HEK293 (cell line): ENCODE measurements at regions not wholly inside any gene's neighbourhood (a gene's known extent, or its start where the extent isn't known, plus 50 kb on each side); places are given as distances from the start of the nearest gene placed in this dataset.

Experiments used
- CTCF ChIA-PET: fragments of 350-600 bp; formaldehyde crosslinking; extraction: SDS; loops from one replicate; lab custom pipeline; 2021; ENCODE audit warnings: antibody characterized with exemption; lab: Yijun Ruan, JAX
- POLR2A ChIA-PET: fragments of 300-600 bp; formaldehyde crosslinking; extraction: SDS; loops from one replicate; lab custom pipeline; 2020; ENCODE audit warnings: antibody characterized with exemption, inconsistent platforms; lab: Yijun Ruan, JAX
- H3K27ac ChIP-seq: fragments of 200-500 bp; sonication (Bioruptor generic); 2 replicates; pipeline ENCODE4 v1.5.1; 2014; ENCODE audit warnings: low read depth, low read length, control low read depth, inconsistent platforms; ENCODE audit errors: extremely low read depth
- H3K36me3 ChIP-seq, 2 experiments: fragments of 200-500 bp in 1 of 2; sonication (Bioruptor generic) in 1 of 2; 1 replicate in 1 of 2; 2 replicates in 1 of 2; pipeline ENCODE4 v1.5.1; 2014 to 2017; ENCODE audit warnings: inconsistent platforms in 2 of 2, low read length in 2 of 2; ENCODE audit not compliant: control insufficient read depth in 2 of 2, insufficient read depth in 1 of 2
- H3K4me1 ChIP-seq: fragments of 200-500 bp; sonication (Bioruptor generic); 2 replicates; pipeline ENCODE4 v1.5.1; 2014; ENCODE audit warnings: mild to moderate bottlenecking, low read length, inconsistent platforms; ENCODE audit not compliant: control insufficient read depth, insufficient read depth
- H3K4me3 ChIP-seq: 2 replicates; pipeline ENCODE4 v1.5.1; 2011; ENCODE audit warnings: low read depth, mild to moderate bottlenecking, control low read depth, low read length, moderate library complexity
- H3K9me3 ChIP-seq: fragments of 200-500 bp; sonication (Bioruptor generic); 2 replicates; pipeline ENCODE4 v1.5.1; 2014; ENCODE audit warnings: low read depth, low read length, inconsistent platforms; ENCODE audit not compliant: control insufficient read depth, insufficient read depth
- GFI1B ChIP-seq: fragments of 450-650 bp; formaldehyde crosslinking; IDR thresholded peaks from 2 replicates; pipeline ENCODE4 v1.5.1; 2016; ENCODE audit warnings: missing biosample characterization, missing genetic modification characterization
- GLIS2 ChIP-seq: fragments of 450-650 bp; formaldehyde crosslinking; IDR thresholded peaks from 2 replicates; pipeline ENCODE4 v1.5.1; 2016; ENCODE audit warnings: missing biosample characterization, missing genetic modification characterization
- KLF1 ChIP-seq: fragments of 450-650 bp; formaldehyde crosslinking; IDR thresholded peaks from 2 replicates; pipeline ENCODE4 v1.5.1; 2016; ENCODE audit warnings: missing biosample characterization, missing genetic modification characterization
- KLF8 ChIP-seq: fragments of 450-650 bp; formaldehyde crosslinking; IDR thresholded peaks from 2 replicates; pipeline ENCODE4 v1.5.1; 2016; ENCODE audit warnings: missing biosample characterization, missing genetic modification characterization
- PRDM4 ChIP-seq: fragments of 450-650 bp; formaldehyde crosslinking; IDR thresholded peaks from 2 replicates; pipeline ENCODE4 v1.5.1; 2017; ENCODE audit warnings: missing biosample characterization, missing genetic modification characterization
- ZBTB1 ChIP-seq: fragments of 450-650 bp; formaldehyde crosslinking; IDR thresholded peaks from 2 replicates; pipeline ENCODE4 v1.5.1; 2016; ENCODE audit warnings: missing biosample characterization, missing genetic modification characterization
- ZFP41 ChIP-seq: fragments of 450-650 bp; formaldehyde crosslinking; IDR thresholded peaks from 2 replicates; pipeline ENCODE4 v1.5.1; 2016; ENCODE audit warnings: missing biosample characterization, missing genetic modification characterization, borderline replicate concordance
- ZNF140 ChIP-seq: fragments of 450-650 bp; formaldehyde crosslinking; IDR thresholded peaks from 2 replicates; pipeline ENCODE4 v1.5.1; 2016; ENCODE audit warnings: missing biosample characterization, missing genetic modification characterization
- ZNF18 ChIP-seq: fragments of 450-650 bp; formaldehyde crosslinking; IDR thresholded peaks from 2 replicates; pipeline ENCODE4 v1.5.1; 2016; ENCODE audit warnings: missing biosample characterization, missing genetic modification characterization
- ZNF211 ChIP-seq: fragments of 450-650 bp; formaldehyde crosslinking; IDR thresholded peaks from 2 replicates; pipeline ENCODE4 v1.5.1; 2016; ENCODE audit warnings: low read depth, missing biosample characterization, missing genetic modification characterization
- ZNF266 ChIP-seq: fragments of 450-650 bp; formaldehyde crosslinking; IDR thresholded peaks from 2 replicates; pipeline ENCODE4 v1.5.1; 2016; ENCODE audit warnings: missing biosample characterization, missing genetic modification characterization, low read depth
- ZNF391 ChIP-seq: fragments of 450-650 bp; formaldehyde crosslinking; IDR thresholded peaks from 2 replicates; pipeline ENCODE4 v1.5.1; 2016; ENCODE audit warnings: low read depth, missing biosample characterization, missing genetic modification characterization, borderline replicate concordance
- ZNF404 ChIP-seq: fragments of 450-650 bp; formaldehyde crosslinking; IDR thresholded peaks from 2 replicates; pipeline ENCODE4 v1.5.1; 2017; ENCODE audit warnings: missing biosample characterization, missing genetic modification characterization
- ZNF426 ChIP-seq: fragments of 450-650 bp; formaldehyde crosslinking; IDR thresholded peaks from 2 replicates; pipeline ENCODE4 v1.5.1; 2017; ENCODE audit warnings: missing biosample characterization, missing genetic modification characterization, mild to moderate bottlenecking, inconsistent platforms, moderate library complexity
- ZNF501 ChIP-seq: fragments of 450-650 bp; formaldehyde crosslinking; IDR thresholded peaks from 2 replicates; pipeline ENCODE4 v1.5.1; 2016; ENCODE audit warnings: missing biosample characterization, missing genetic modification characterization
- ZNF529 ChIP-seq: fragments of 450-650 bp; formaldehyde crosslinking; IDR thresholded peaks from 2 replicates; pipeline ENCODE4 v1.5.1; 2017; ENCODE audit warnings: missing genetic modification characterization, missing biosample characterization; ENCODE audit not compliant: insufficient replicate concordance
- ZNF555 ChIP-seq: fragments of 450-650 bp; formaldehyde crosslinking; conservative IDR thresholded peaks from 2 replicates; pipeline ENCODE4 v1.5.1; 2017; ENCODE audit warnings: missing biosample characterization, mild to moderate bottlenecking, missing genetic modification characterization, inconsistent platforms
- ZNF596 ChIP-seq: fragments of 450-650 bp; IDR thresholded peaks from 2 replicates; pipeline ENCODE4 v1.5.0; 2018; ENCODE audit warnings: missing biosample characterization, mild to moderate bottlenecking, missing genetic modification characterization, moderate library complexity
- ZNF624 ChIP-seq: fragments of 450-650 bp; formaldehyde crosslinking; IDR thresholded peaks from 2 replicates; pipeline ENCODE4 v1.5.1; 2017; ENCODE audit warnings: missing biosample characterization, missing genetic modification characterization
- ZNF626 ChIP-seq: fragments of 450-650 bp; sonication (Bioruptor Pico); formaldehyde crosslinking; IDR thresholded peaks from 2 replicates; pipeline ENCODE4 v1.5.1; 2018; ENCODE audit warnings: missing biosample characterization, missing genetic modification characterization, inconsistent platforms
- ZNF76 ChIP-seq: fragments of 450-650 bp; formaldehyde crosslinking; IDR thresholded peaks from 2 replicates; pipeline ENCODE4; 2016; ENCODE audit warnings: low read depth, missing biosample characterization, missing genetic modification characterization, borderline replicate concordance
- TF ChIP-seq, protein P1 (sequence below): fragments of 450-650 bp; formaldehyde crosslinking; IDR thresholded peaks from 2 replicates; pipeline ENCODE4 v1.5.1; 2016; ENCODE audit warnings: missing biosample characterization, missing genetic modification characterization
- TF ChIP-seq, protein P2 (sequence below): fragments of 450-650 bp; formaldehyde crosslinking; IDR thresholded peaks from 2 replicates; pipeline ENCODE4 v1.5.1; 2016; ENCODE audit warnings: missing biosample characterization, missing genetic modification characterization

DNA sequence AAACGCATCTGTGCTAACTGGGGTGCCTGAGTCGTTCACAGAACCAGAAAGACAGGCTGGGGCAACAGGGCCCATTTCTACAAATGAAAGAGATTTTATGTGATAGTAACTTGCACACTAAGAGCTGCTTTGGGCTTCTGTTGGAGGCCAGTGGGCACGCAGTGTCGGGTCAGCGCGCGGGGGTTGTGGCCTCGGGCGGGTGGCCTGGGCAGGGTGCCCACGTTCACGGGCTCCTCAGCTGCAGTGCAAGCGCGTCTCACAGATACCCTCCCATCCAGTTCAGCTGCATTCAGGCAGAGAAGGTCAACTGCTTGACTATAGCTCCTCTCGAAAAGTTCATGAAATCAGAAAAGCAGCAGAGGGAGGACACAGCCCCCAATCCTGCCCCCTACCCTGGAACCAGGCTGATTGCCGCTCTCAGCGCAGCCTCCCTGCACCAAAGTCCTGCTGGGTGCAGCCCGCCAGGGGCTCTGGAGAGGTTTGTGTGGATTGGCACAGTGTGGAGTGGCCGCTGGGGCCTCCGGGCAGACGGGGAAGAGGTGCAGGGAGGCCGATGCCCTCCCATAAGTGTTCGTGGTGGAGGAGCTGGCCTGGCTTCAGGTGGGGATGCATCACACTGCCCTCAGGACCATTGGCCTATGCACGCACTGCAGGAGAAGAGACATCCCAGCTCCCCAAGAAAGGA lies 582.8 kb downstream of the TCERG1L start (continued):
- TF ChIP-seq ZNF18 (tag by site-specific recombination) (no peak), KLF8 (tag by site-specific recombination) (no peak), ZNF391 (tag by site-specific recombination) (no peak), ZFP41 (tag by site-specific recombination) (no peak), ZNF529 (tag by site-specific recombination) (no peak), KLF1 (tag by site-specific recombination) (no peak), PRDM4 (no peak), ZNF624 (no peak), ZNF404 (tag by site-specific recombination) (no peak), ZNF596 (tag by site-specific recombination) (no peak), ZNF501 (no peak), GLIS2 (tag by site-specific recombination) (no peak), ZBTB1 (no peak)
- TF ChIP-seq, protein P1, sequence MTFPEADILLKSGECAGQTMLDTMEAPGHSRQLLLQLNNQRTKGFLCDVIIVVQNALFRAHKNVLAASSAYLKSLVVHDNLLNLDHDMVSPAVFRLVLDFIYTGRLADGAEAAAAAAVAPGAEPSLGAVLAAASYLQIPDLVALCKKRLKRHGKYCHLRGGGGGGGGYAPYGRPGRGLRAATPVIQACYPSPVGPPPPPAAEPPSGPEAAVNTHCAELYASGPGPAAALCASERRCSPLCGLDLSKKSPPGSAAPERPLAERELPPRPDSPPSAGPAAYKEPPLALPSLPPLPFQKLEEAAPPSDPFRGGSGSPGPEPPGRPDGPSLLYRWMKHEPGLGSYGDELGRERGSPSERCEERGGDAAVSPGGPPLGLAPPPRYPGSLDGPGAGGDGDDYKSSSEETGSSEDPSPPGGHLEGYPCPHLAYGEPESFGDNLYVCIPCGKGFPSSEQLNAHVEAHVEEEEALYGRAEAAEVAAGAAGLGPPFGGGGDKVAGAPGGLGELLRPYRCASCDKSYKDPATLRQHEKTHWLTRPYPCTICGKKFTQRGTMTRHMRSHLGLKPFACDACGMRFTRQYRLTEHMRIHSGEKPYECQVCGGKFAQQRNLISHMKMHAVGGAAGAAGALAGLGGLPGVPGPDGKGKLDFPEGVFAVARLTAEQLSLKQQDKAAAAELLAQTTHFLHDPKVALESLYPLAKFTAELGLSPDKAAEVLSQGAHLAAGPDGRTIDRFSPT (tag by site-specific recombination): no peak

DNA sequence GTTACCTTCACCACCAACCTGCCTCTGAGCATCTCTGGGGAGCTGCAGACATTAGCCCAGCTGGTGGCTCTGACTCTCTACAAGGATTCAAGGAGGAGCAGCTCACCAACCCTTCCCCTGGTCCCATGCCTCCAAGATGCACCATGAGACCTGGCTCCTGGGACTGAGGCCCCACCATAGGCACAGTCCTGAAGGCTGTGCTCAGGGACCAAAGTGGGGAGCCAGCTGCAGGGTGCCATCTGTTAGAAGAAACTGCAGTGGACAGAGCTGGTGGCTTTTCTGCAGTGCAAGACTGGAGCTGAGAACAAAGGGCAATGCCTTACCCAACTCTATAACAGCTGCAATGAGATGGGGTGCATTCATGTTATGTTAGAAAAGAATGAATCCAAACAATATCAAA lies 581.6 kb downstream of the TCERG1L start:
- no peak for TF ChIP-seq ZNF501
- no peak for TF ChIP-seq ZNF626 (tag by site-specific recombination)
- no peak for TF ChIP-seq ZNF426
- TF ChIP-seq, all 188 proteins: peak for 0
- Histone ChIP-seq H3K4me1 (no peaks in the 10 kb centered on the region), H3K9me3 (no peaks in the 10 kb centered on the region), H3K4me3 (no peak overlapping the region), H3K36me3 (no peaks in the 10 kb centered on the region), H3K27ac (no peak overlapping the region)
- ChIA-PET POLR2A (no interaction called here), CTCF (no interaction called here)

GRCh38 chr10:130737186-130737585 lies 574.3 kb downstream of the TCERG1L start:
- no peaks in the 10 kb centered on the region for H3K36me3 ChIP-seq
- H3K9me3 ChIP-seq: no peaks in the 10 kb centered on the region
- no peak overlapping the region for H3K4me3 ChIP-seq
- H3K27ac ChIP-seq: no peak overlapping the region
- CTCF ChIA-PET: no interaction called here
- no peaks in the 10 kb centered on the region for H3K4me1 ChIP-seq
- POLR2A ChIA-PET: no interaction called here
- TF ChIP-seq, protein P2, sequence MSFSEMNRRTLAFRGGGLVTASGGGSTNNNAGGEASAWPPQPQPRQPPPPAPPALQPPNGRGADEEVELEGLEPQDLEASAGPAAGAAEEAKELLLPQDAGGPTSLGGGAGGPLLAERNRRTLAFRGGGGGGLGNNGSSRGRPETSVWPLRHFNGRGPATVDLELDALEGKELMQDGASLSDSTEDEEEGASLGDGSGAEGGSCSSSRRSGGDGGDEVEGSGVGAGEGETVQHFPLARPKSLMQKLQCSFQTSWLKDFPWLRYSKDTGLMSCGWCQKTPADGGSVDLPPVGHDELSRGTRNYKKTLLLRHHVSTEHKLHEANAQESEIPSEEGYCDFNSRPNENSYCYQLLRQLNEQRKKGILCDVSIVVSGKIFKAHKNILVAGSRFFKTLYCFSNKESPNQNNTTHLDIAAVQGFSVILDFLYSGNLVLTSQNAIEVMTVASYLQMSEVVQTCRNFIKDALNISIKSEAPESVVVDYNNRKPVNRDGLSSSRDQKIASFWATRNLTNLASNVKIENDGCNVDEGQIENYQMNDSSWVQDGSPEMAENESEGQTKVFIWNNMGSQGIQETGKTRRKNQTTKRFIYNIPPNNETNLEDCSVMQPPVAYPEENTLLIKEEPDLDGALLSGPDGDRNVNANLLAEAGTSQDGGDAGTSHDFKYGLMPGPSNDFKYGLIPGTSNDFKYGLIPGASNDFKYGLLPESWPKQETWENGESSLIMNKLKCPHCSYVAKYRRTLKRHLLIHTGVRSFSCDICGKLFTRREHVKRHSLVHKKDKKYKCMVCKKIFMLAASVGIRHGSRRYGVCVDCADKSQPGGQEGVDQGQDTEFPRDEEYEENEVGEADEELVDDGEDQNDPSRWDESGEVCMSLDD (tag by site-specific recombination): no peak
- TF ChIP-seq ZNF76 (tag by site-specific recombination) (no peak), GFI1B (no peak), ZNF266 (no peak), ZNF211 (tag by site-specific recombination) (no peak), ZNF18 (tag by site-specific recombination) (no peak), ZNF555 (tag by site-specific recombination) (no peak), ZNF140 (no peak)
